GM10266 (cell line): ENCODE measurements at regions not wholly inside any gene's neighbourhood (a gene's known extent, or its start where the extent isn't known, plus 50 kb on each side); places are given as distances from the start of the nearest gene placed in this dataset.

ENCODE experiments used
- DNase-seq: peaks from one replicate; pipeline ENCODE4 v3.0.0; 2012; ENCODE audit errors: extremely low spot score
- TF ChIP-seq, protein P1 (sequence below): IDR thresholded peaks from 2 replicates; pipeline ENCODE4 v1.5.1; 2012; ENCODE audit warnings: mild to moderate bottlenecking, low read depth; ENCODE audit not compliant: control insufficient read depth, insufficient read depth; ENCODE audit errors: missing control alignments

- TF ChIP-seq, protein P1, sequence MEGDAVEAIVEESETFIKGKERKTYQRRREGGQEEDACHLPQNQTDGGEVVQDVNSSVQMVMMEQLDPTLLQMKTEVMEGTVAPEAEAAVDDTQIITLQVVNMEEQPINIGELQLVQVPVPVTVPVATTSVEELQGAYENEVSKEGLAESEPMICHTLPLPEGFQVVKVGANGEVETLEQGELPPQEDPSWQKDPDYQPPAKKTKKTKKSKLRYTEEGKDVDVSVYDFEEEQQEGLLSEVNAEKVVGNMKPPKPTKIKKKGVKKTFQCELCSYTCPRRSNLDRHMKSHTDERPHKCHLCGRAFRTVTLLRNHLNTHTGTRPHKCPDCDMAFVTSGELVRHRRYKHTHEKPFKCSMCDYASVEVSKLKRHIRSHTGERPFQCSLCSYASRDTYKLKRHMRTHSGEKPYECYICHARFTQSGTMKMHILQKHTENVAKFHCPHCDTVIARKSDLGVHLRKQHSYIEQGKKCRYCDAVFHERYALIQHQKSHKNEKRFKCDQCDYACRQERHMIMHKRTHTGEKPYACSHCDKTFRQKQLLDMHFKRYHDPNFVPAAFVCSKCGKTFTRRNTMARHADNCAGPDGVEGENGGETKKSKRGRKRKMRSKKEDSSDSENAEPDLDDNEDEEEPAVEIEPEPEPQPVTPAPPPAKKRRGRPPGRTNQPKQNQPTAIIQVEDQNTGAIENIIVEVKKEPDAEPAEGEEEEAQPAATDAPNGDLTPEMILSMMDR, result no peak
- DNase-seq, result no peak
Measured at GRCh38 chr12:124425667-124426066, 130.8 kb downstream of the RFLNA start.

- TF ChIP-seq, protein P1, result no peak
- DNase-seq, result no peak
Measured at GRCh38 chr12:124424516-124424905, 129.6 kb downstream of the RFLNA start.

DNA sequence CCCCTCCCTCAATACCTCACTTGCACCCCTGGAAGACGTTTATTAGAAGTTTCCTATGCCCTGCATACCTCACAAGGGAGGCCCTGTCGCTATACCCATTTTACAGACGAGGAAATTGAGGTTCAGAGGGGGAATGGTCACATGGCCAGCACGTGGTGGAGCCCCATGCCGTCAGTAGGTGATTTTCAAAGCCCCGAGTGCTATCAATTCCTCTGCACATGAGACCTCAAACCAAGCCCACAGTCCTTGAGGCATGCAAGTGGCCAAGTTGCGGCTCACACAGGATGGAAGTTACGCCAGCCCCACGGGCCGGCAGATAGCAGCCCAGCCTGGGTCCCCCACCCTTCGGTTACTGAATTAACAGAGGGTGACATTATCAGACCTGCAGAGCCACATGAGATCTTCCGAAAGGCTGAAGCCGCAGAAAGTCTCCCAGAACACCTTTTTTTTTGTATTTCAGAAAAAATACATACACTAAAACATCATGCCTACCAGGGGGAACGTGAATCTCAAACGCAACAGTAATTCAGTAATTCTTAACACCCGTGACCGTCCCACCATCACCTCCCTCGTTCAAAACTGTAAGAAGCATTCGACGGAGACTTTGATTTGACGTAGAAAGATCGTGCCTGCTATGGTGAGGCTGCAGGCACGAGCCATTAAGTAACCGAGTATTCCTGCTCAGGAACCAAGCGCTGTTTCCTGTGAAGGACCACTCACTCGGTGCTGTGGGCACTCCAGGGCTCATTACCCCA is 129.0 kb downstream of the RFLNA start:
- TF ChIP-seq, protein P1, result no peak

GRCh38 chr12:124422570-124423523 is 128.0 kb downstream of the RFLNA start:
- TF ChIP-seq, protein P1, result no peak
- DNase-seq, result no peak

More for the DNA sequence above, 129.0 kb downstream of the RFLNA start:
- no peak for DNase-seq

DNA sequence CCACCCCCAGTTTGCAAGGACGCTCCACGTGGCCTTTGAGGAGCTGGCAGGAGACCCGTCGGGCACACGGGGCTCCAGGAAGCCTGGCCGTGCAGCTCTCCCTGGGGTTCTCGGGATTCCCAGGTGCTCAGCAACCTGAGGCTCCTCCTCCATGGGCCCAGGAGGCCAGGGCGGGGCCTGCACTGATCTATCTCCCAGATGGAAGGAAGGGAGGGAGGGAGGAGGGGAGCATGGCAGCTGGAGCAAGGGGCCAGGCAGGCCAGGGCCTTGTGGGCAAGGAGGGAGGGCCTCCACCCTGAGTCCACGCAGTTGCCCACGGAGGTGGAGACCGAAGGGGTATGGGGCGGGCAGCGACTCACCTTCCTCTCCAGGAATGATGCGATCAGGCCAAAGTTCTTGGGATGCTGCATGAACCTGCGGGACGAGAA is 127.3 kb downstream of the RFLNA start:
- DNase-seq, result no peak
- TF ChIP-seq, protein P1, result no peak

GRCh38 chr12:124420996-124421674 is 126.2 kb downstream of the RFLNA start:
- no peak for DNase-seq
- TF ChIP-seq, protein P1, result no peak
